ENCODE measurements at regions not wholly inside any gene's neighbourhood (a gene's known extent, or its start where the extent isn't known, plus 50 kb on each side); places are given as distances from the start of the nearest gene placed in this dataset.

DNA sequence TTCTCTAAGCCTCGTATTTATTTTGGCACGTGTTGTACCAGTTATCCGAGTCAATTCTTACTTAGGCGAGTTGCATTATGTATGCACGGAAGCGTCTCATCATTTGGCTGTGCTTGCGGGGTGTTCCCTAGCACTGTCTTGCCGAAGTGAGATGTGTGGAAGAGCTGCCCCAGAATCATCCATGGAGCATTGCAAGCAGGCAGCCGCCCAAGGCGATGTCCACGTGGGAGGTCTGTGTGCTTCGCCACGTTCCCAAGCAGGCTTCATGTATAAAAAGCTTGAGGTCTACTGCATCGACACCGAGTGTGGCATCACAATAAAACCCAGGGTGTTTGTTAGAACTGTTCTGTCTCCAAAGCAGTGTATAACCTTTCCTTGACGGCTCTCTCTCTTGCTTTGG, 849.9 kb downstream of the DCDC2C start:
- no peak for DNase-seq (ENCODE audit: low spot score)

- no peak for DNase-seq (ENCODE audit: low spot score)
These were observed 852.9 kb downstream of the DCDC2C start for GRCh38 chr2:4556135-4556896.

DNA sequence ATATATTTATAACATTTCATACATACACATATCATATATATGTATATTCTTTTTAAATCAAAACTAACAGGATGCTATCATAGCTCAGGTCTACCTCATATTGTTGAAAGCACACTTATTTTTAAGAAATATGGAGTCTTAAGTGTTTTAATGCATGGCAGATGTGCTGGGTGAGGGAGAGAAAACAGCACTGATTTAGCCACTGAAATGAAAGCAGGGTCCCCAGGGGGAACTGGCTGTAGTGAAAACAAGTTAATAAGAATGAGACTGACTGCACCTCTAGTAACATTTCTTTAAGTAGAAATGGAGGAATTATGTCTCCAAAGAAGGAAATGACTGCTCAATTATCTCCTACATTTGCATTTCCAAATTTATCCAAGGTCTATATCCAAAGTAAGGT, 857.8 kb downstream of the DCDC2C start:
- DNase-seq (ENCODE audit: low spot score), result no peak

DNA sequence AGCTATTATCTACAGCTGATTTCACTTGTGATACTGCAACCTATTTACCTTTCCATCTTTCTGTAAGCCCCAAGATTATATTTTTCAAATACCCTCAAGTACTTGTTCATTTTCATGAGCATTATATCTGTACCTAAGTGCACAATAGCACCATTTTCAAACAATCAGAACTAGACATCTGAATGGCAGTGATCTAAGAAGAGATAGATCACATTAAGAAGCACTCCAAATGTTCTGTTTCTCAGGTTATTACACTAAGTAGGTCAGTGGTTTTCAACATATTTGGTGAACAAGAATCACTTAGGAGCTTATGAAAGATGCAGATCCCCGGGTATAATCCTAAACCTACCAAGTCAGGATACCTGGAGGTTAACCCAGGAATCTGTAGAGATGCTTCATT, 872.7 kb downstream of the DCDC2C start:
- DNase-seq (ENCODE audit: low spot score), result no peak

DNA sequence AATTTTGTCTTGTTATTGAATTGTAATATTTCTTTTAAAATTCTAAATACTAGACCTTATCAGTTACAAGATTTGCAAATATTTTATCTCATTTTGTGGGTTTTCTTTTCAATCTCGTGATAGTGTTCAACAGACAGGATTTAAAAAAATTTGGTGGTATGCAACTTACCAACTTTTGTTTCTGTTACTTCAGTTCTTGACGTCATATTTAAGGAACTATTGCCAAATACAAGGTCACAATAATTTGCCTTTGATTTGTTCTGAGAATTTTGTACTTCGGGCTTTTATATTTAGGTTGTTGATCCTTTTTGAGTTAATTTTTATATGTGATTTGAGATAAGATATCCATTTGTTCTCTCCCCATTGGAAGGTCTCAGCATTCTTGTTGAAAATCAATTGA, 876.6 kb downstream of the DCDC2C start:
- DNase-seq (ENCODE audit: low spot score), result no peak

- no peak for DNase-seq (ENCODE audit: low spot score)
These were observed 881.8 kb downstream of the DCDC2C start for GRCh38 chr2:4585057-4585635.

DNA sequence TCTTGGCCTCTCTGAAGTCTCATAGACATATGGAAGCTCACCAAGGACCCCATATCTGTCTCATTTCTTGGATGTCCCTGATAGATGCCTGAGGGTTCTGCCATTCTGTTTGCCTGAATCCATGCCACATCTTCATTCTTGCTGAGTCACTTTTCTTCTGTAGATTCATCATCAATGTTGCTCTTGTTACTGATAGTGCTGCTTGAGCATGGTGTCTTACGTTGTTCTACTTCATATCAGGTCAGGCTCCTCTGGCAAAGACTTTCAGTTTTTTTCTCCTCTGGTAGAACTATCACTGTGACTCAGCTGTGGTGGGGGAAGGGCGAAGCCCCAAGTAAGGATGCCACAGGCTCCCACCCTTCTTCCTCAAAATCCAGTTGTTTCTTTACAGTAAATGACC, 885.2 kb downstream of the DCDC2C start:
- DNase-seq (ENCODE audit: low spot score), result no peak

DNA sequence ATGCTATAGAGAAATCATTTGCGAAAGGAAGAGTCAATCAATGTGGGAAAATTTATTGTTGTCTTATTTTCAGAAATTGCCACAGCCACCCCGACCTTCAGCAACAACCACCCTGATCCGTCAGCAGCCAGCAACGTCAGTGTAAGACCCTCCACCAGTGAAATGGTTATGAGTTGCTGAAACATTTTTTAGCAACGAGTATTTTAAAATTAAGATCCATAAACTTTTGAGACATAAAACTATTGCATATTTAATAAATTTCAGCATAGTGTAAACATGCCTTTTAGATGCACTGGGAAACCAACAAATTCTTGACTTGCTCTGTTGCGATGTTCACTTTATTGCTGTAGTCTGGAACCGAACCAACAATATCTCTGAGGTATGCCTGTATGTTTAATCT, 887.9 kb downstream of the DCDC2C start:
- no peak for DNase-seq (ENCODE audit: low spot score)

GRCh38 chr2:4597400-4597799, 894.0 kb downstream of the DCDC2C start:
- no peak for DNase-seq (ENCODE audit: low spot score)

GRCh38 chr2:4604767-4605166, 901.4 kb downstream of the DCDC2C start:
- DNase-seq (ENCODE audit: low spot score), result no peak

DNA sequence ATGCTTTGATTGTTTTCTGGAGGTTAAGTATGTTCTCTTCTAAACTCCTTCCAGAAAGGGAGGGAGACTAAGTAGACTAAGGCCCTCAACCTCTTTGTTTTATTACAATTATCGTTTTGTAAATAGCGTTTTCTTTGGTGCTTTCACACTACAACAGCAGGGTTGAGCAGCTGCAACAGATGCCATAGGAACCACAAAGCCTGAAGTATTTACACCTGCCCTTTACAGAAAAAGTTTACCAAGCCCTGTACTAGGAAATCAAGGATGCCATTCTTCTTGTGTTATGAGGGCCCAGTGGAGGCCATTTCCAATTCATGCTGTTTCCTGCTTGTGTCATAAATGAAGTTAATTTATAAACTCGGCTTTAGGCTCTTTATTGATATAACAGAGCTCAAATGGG, 914.8 kb downstream of the DCDC2C start:
- DNase-seq (ENCODE audit: low spot score), result no peak

- DNase-seq (ENCODE audit: low spot score), result no peak
These were observed 915.4 kb downstream of the DCDC2C start for GRCh38 chr2:4618630-4619228.

- DNase-seq (ENCODE audit: low spot score), result no peak
These were observed 925.7 kb downstream of the DCDC2C start for GRCh38 chr2:4628998-4629501.

DNA sequence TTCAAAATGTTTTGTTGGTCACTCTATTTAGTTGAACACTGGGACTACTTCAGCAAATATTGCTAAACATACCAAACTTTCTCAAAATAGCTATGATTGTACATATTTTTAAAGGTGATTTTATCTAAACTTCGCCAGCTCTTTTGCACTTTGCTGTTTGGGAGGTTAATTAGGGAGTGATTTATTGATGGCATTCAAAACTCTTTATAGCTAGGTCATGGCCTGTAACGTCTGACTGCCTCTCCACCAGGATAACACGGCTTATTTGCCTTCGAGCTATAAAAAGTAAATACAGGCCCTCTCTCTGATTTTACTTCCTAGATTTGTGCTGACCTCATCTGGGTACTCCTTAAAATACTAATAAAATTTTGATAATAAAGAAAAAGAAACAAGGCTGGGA, 931.9 kb downstream of the DCDC2C start:
- DNase-seq (ENCODE audit: low spot score), result no peak

DNA sequence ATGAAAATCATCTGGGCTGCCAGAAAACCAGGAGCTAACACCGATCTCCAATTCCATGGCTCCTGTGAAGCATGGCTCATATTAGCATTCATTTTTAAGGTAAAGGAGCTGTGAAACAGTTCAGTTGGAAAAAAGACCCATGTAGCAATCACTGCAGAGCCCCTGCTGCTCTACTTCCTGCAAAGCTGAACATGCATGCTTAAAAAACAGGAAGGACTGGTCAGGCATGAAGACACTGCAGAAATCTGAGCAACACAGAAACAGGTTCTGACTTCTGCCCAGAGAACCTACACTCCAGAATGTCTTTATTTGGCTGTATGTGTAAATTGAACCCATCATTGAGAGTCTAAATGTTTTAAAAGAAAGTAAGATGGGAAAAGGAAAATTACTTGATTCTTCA, 950.6 kb downstream of the DCDC2C start:
- DNase-seq (ENCODE audit: low spot score), result no peak

- DNase-seq (ENCODE audit: low spot score), result no peak
These were observed 953.0 kb downstream of the DCDC2C start for GRCh38 chr2:4656326-4656725.

DNA sequence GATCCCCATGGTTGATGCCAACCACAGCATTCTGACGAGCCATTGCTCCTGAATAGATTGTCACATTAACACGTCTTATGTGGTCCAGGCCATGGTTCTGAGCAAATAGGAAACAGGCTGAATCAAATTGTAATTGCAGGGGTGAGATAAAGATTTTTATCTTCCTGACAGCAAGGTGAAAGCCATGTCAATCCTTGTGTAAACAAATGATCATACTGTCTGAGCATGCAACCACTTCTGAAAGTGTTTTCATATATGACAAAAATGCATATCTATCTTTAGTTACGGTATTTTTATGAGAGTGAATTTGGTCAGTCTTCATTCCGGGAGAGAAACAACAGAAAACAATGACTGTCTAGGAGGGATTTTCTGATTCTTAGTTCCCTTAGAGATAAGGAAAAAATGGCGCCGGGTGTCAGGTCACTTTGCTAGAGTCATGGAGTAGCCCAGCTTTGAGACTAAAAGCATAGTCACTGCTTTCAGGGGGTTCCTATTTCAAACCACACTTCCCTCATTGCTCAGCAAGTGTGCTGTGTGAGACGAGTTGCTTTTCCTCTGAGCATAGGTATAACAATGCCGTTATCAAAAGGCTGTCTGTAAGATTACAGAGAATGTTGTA, 958.9 kb downstream of the DCDC2C start:
- DNase-seq (ENCODE audit: low spot score), result no peak

GRCh38 chr2:4668381-4668780, 965.0 kb downstream of the DCDC2C start:
- DNase-seq (ENCODE audit: low spot score), result no peak

DNA sequence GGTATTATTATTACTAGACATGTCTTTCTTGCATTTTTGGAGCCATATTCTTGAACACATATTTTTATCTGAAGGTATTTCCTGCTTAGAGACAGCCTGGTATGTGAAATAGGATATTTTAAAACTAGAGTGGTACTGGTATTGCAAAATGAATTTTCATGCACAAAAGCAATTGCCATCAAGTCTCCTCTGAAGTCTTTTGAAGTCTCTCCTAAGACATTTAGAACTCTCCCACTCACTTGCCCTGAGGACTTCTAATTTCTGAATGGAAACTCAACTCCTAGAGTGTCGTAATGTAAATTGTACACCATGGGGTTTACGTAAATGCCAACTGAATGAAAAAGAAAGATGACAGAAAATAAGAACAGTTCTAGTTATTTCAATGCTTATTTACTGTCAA, 967.0 kb downstream of the DCDC2C start:
- DNase-seq (ENCODE audit: low spot score), result no peak

- no peak for DNase-seq (ENCODE audit: low spot score)
These were observed 969.7 kb downstream of the DCDC2C start for GRCh38 chr2:4673025-4673489.

DNA sequence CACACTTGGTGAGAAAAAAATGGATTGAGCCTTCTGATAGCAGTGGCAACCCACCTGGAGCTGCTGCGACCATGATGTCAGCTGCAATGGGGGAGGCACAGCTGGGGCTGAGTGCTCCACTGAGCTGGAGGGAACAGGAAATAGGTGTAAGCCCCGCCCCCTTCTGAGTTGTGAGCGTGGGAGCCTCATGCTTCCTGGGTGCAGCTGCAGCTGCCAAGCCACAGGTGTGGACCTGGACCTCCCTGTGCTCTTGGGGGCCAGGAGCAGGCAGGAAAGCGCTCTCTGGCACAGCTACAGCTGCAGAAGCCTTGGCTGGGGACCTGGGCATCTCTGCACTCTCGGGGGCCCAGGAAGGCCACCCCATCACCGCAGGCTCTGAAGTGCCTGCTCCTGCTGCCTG, 970.6 kb downstream of the DCDC2C start:
- DNase-seq (ENCODE audit: low spot score), result no peak

DNA sequence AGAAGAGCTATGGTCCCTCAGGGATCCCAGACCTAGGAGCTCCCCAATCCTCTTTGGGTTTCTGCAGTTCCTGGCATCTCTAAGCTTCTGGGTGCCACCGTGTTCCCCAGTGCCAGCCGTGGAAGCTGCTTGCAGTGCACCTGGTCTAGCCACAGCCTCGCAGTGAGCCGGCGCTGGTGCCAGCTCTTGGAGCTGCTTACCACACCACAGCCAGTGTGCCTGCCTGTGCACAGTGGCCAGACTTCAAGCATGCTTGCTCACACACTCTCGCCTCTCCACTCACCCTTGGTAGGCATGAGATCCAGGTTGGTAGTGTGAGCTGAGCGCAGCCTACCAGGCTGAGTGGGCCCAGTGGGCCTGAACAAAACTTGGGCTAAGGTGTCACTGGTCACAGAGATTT, 971.9 kb downstream of the DCDC2C start:
- no peak for DNase-seq (ENCODE audit: low spot score)

DNA sequence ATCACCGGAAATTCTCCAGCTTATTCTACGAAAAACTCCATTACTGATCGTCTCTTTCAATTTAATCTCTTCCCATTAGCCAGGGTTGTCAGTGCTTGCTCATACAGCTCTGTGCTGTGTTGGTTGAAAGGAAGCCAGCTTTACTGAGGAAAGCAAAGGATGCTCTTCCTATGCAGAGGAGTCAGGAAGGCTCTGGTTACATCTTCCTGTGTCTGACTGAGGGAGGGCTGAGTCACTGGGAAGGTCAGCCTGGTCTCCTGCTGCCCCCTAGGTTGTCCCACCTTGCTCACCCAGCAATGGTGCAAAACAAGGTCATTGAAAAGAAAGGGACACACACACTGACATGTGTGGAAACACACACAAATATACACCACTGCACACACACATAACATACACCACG, 975.6 kb downstream of the DCDC2C start:
- no peak for DNase-seq (ENCODE audit: low spot score)
